ENCODE measurements at regions not wholly inside any gene's neighbourhood (a gene's known extent, or its start where the extent isn't known, plus 50 kb on each side); places are given as distances from the start of the nearest gene placed in this dataset.

DNA sequence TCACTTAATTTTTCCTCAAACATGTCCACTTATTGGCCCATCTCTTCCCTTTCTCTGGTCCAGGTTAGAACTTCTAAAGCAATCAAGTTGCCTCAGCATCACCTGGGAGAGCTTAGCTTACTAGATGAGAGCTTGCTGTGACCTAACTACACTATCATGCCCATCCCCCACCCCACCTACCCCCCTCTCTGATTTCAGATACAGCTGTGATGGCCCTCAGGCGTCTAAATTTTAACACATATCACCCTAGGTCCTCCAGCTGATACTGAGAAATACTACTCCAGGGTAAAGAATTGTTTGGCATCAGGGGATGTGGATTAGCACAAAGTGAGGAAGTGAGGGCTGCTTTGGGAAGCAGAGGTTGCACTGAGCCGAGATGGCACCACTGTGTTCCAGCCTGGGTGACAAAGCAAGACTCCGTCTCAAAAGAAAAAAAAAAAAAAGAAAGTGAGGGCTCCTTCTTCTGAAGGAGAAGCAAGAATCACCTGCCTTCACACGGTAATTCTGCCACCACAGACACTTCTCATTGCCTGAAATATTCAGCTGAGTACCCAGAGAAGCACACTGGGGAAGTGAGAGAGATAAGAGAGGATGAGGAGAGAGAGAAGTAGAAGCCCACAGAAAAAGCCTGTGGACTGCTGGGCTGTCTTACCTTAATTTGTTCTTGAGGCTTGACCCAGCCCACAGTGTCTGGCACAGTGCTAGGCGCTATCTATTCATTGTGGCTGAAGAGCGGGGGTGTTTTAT lies 263.4 kb downstream of the ASXL3 start (continued):
- TF ChIP-seq, protein P1, sequence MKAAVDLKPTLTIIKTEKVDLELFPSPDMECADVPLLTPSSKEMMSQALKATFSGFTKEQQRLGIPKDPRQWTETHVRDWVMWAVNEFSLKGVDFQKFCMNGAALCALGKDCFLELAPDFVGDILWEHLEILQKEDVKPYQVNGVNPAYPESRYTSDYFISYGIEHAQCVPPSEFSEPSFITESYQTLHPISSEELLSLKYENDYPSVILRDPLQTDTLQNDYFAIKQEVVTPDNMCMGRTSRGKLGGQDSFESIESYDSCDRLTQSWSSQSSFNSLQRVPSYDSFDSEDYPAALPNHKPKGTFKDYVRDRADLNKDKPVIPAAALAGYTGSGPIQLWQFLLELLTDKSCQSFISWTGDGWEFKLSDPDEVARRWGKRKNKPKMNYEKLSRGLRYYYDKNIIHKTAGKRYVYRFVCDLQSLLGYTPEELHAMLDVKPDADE (IDR thresholded peaks at IDR 0.05), result no peak
- no peak for TF ChIP-seq POLR2AphosphoS5 (IDR thresholded peaks at IDR 0.05; ENCODE audit: low read depth)
- TF ChIP-seq ZNF331 (CRISPR knock-in tag; IDR thresholded peaks at IDR 0.05; ENCODE audit: low read depth), result no peak
- TF ChIP-seq EZH2 (IDR thresholded peaks at IDR 0.05; ENCODE audit: low read depth, unreplicated experiment), result no peak
- TF ChIP-seq CREB1 (CRISPR knock-in tag; IDR thresholded peaks at IDR 0.05; ENCODE audit: low read depth), result no peak
- TF ChIP-seq ZNF114 (CRISPR knock-in tag; IDR thresholded peaks at IDR 0.05), result no peak

DNA sequence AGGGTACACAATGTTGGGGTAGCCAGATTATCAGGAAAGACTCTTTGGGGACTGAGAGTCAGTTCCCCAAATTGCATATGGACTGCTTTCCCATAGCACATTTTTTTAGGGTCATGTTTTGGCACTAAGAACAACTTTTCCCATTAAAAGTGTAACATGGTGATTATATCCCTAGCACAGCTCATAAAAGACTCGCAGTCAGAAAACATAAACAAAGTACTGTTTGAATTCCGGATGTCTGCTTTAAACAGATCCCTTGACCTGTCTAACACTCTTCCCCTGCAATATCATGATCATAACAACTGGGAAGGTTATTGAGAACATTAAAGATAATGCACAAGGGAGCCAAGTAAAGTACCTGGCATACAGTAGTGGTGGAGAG lies 262.2 kb downstream of the ASXL3 start:
- no peak overlapping the region for H3K4me2 ChIP-seq
- DNase-seq (ENCODE audit: low spot score) (no peak), ATAC-seq (no peak)
- H3K79me2 ChIP-seq (replicated peaks; ENCODE audit: insufficient read depth), result no peaks in the 10 kb centered on the region
- no peaks in the 10 kb centered on the region for H3F3A ChIP-seq (replicated peaks; ENCODE audit: low read depth)
- H3K9me2 ChIP-seq (ENCODE audit: insufficient read depth), result no peaks in the 10 kb centered on the region
- Mint-ChIP-seq H3K9me3 (no peaks in the 10 kb centered on the region; the same call in 2 of the 3 replicates), H3K36me3 (ENCODE audit: low read depth) (no peaks in the 10 kb centered on the region), H3K4me1 (peaks cover 36% of the 10 kb centered on the region), H3K4me3 (no peak overlapping the region), H3K27ac (no peak overlapping the region), H3K27me3 (ENCODE audit: insufficient read depth, low read depth, poor library complexity) (peaks cover 4% of the 10 kb centered on the region)
- no peaks in the 10 kb centered on the region for H4K20me1 ChIP-seq (replicated peaks; ENCODE audit: insufficient read depth)
- H3K36me3 ChIP-seq (ENCODE audit: insufficient read depth), result no peaks in the 10 kb centered on the region
- H3K27me3 ChIP-seq (ENCODE audit: insufficient read depth), result no peaks in the 10 kb centered on the region
- H3K4me1 ChIP-seq (ENCODE audit: insufficient read depth), result peaks cover 26% of the 10 kb centered on the region
- no peak overlapping the region for H3K4me3 ChIP-seq
- H2AFZ ChIP-seq, result no peak overlapping the region
- no peak overlapping the region for H3K27ac ChIP-seq (ENCODE audit: low read depth)
- TF ChIP-seq POLR2AphosphoS5 (IDR thresholded peaks at IDR 0.05; ENCODE audit: low read depth) (no peak), STAT1 (IDR thresholded peaks at IDR 0.05; ENCODE audit: unreplicated experiment) (no peak), NANOG (IDR thresholded peaks at IDR 0.05; ENCODE audit: borderline replicate concordance) (no peak), EZH2 (IDR thresholded peaks at IDR 0.05; ENCODE audit: low read depth, unreplicated experiment) (no peak), ZNF331 (CRISPR knock-in tag; IDR thresholded peaks at IDR 0.05; ENCODE audit: low read depth) (no peak), ZNF114 (CRISPR knock-in tag; IDR thresholded peaks at IDR 0.05) (no peak), JUNB (IDR thresholded peaks at IDR 0.05; ENCODE audit: unreplicated experiment) (no peak), CREB1 (CRISPR knock-in tag; IDR thresholded peaks at IDR 0.05; ENCODE audit: low read depth) (no peak)
- TF ChIP-seq, protein P2, sequence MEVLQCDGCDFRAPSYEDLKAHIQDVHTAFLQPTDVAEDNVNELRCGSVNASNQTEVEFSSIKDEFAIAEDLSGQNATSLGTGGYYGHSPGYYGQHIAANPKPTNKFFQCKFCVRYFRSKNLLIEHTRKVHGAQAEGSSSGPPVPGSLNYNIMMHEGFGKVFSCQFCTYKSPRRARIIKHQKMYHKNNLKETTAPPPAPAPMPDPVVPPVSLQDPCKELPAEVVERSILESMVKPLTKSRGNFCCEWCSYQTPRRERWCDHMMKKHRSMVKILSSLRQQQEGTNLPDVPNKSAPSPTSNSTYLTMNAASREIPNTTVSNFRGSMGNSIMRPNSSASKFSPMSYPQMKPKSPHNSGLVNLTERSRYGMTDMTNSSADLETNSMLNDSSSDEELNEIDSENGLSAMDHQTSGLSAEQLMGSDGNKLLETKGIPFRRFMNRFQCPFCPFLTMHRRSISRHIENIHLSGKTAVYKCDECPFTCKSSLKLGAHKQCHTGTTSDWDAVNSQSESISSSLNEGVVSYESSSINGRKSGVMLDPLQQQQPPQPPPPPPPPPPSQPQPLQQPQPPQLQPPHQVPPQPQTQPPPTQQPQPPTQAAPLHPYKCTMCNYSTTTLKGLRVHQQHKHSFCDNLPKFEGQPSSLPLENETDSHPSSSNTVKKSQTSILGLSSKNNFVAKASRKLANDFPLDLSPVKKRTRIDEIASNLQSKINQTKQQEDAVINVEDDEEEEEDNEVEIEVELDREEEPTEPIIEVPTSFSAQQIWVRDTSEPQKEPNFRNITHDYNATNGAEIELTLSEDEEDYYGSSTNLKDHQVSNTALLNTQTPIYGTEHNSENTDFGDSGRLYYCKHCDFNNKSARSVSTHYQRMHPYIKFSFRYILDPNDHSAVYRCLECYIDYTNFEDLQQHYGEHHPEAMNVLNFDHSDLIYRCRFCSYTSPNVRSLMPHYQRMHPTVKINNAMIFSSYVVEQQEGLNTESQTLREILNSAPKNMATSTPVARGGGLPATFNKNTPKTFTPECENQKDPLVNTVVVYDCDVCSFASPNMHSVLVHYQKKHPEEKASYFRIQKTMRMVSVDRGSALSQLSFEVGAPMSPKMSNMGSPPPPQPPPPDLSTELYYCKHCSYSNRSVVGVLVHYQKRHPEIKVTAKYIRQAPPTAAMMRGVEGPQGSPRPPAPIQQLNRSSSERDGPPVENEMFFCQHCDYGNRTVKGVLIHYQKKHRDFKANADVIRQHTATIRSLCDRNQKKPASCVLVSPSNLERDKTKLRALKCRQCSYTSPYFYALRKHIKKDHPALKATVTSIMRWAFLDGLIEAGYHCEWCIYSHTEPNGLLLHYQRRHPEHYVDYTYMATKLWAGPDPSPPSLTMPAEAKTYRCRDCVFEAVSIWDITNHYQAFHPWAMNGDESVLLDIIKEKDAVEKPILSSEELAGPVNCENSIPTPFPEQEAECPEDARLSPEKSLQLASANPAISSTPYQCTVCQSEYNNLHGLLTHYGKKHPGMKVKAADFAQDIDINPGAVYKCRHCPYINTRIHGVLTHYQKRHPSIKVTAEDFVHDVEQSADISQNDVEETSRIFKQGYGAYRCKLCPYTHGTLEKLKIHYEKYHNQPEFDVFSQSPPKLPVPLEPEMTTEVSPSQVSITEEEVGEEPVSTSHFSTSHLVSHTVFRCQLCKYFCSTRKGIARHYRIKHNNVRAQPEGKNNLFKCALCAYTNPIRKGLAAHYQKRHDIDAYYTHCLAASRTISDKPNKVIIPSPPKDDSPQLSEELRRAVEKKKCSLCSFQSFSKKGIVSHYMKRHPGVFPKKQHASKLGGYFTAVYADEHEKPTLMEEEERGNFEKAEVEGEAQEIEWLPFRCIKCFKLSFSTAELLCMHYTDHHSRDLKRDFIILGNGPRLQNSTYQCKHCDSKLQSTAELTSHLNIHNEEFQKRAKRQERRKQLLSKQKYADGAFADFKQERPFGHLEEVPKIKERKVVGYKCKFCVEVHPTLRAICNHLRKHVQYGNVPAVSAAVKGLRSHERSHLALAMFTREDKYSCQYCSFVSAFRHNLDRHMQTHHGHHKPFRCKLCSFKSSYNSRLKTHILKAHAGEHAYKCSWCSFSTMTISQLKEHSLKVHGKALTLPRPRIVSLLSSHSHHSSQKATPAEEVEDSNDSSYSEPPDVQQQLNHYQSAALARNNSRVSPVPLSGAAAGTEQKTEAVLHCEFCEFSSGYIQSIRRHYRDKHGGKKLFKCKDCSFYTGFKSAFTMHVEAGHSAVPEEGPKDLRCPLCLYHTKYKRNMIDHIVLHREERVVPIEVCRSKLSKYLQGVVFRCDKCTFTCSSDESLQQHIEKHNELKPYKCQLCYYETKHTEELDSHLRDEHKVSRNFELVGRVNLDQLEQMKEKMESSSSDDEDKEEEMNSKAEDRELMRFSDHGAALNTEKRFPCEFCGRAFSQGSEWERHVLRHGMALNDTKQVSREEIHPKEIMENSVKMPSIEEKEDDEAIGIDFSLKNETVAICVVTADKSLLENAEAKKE (CRISPR knock-in tag; IDR thresholded peaks at IDR 0.05), result no peak
- TF ChIP-seq, protein P3, sequence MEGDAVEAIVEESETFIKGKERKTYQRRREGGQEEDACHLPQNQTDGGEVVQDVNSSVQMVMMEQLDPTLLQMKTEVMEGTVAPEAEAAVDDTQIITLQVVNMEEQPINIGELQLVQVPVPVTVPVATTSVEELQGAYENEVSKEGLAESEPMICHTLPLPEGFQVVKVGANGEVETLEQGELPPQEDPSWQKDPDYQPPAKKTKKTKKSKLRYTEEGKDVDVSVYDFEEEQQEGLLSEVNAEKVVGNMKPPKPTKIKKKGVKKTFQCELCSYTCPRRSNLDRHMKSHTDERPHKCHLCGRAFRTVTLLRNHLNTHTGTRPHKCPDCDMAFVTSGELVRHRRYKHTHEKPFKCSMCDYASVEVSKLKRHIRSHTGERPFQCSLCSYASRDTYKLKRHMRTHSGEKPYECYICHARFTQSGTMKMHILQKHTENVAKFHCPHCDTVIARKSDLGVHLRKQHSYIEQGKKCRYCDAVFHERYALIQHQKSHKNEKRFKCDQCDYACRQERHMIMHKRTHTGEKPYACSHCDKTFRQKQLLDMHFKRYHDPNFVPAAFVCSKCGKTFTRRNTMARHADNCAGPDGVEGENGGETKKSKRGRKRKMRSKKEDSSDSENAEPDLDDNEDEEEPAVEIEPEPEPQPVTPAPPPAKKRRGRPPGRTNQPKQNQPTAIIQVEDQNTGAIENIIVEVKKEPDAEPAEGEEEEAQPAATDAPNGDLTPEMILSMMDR (conservative IDR thresholded peaks at IDR 0.05; ENCODE audit: low read depth in 2 of 2), result no peak
- TF ChIP-seq, protein P4, sequence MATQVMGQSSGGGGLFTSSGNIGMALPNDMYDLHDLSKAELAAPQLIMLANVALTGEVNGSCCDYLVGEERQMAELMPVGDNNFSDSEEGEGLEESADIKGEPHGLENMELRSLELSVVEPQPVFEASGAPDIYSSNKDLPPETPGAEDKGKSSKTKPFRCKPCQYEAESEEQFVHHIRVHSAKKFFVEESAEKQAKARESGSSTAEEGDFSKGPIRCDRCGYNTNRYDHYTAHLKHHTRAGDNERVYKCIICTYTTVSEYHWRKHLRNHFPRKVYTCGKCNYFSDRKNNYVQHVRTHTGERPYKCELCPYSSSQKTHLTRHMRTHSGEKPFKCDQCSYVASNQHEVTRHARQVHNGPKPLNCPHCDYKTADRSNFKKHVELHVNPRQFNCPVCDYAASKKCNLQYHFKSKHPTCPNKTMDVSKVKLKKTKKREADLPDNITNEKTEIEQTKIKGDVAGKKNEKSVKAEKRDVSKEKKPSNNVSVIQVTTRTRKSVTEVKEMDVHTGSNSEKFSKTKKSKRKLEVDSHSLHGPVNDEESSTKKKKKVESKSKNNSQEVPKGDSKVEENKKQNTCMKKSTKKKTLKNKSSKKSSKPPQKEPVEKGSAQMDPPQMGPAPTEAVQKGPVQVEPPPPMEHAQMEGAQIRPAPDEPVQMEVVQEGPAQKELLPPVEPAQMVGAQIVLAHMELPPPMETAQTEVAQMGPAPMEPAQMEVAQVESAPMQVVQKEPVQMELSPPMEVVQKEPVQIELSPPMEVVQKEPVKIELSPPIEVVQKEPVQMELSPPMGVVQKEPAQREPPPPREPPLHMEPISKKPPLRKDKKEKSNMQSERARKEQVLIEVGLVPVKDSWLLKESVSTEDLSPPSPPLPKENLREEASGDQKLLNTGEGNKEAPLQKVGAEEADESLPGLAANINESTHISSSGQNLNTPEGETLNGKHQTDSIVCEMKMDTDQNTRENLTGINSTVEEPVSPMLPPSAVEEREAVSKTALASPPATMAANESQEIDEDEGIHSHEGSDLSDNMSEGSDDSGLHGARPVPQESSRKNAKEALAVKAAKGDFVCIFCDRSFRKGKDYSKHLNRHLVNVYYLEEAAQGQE (IDR thresholded peaks at IDR 0.05; ENCODE audit: unreplicated experiment), result no peak

Data from GM23338 (cell line).